H1 (cell line): ENCODE measurements at regions not wholly inside any gene's neighbourhood (a gene's known extent, or its start where the extent isn't known, plus 50 kb on each side); places are given as distances from the start of the nearest gene placed in this dataset.

Experiments
- CTCF ChIA-PET: fragments of 300-600 bp; sonication (Branson Sonifier 250); formaldehyde crosslinking; loops from one replicate; lab custom pipeline; 2021; ENCODE audit not compliant: partially characterized antibody; lab: Charles Lee
- POLR2A ChIA-PET: fragments of 300-600 bp; sonication (Branson Sonifier 250); formaldehyde crosslinking; loops from one replicate; lab custom pipeline; 2021; ENCODE audit warnings: inconsistent platforms; ENCODE audit not compliant: partially characterized antibody; lab: Charles Lee
- DNase-seq, 2 experiments: peaks; one replicate each; pipeline versions ENCODE4 v3.0.0 to v3.0.0-alpha.2; 2010 to 2022; ENCODE audit warnings: low spot score in 2 of 2, low read depth in 1 of 2, mixed read lengths in 1 of 2
- FAIRE-seq: peaks from 2 replicates; lab custom pipeline; 2011; peaks lifted over from hg19 to GRCh38; lab: Jason Lieb, UNC
- H2AFZ ChIP-seq: 2 replicates; pipeline ENCODE4 v1.8.1; 2012; ENCODE audit warnings: low read length, inconsistent platforms
- H2AK5ac ChIP-seq: 2 replicates; pipeline ENCODE4 v1.6.1; 2013; ENCODE audit warnings: low read depth, low read length
- H2BK120ac ChIP-seq: replicated peaks from 2 replicates; pipeline ENCODE3; 2013; ENCODE audit warnings: low read depth, low read length, inconsistent platforms
- H2BK12ac ChIP-seq: 2 replicates; pipeline ENCODE4 v1.6.1; 2013; ENCODE audit warnings: low read depth, low read length
- H2BK15ac ChIP-seq: 2 replicates; pipeline ENCODE4 v1.6.1; 2013; ENCODE audit warnings: low read length
- H2BK20ac ChIP-seq: 2 replicates; pipeline ENCODE4 v1.6.1; 2013; ENCODE audit warnings: low read length
- H2BK5ac ChIP-seq: 2 replicates; pipeline ENCODE4 v1.6.1; 2013; ENCODE audit warnings: low read depth, low read length
- H3K14ac ChIP-seq: 2 replicates; pipeline ENCODE4 v1.6.1; 2013; ENCODE audit warnings: inconsistent platforms; ENCODE audit not compliant: insufficient read length
- H3K18ac ChIP-seq: 2 replicates; pipeline ENCODE4 v1.6.1; 2013; ENCODE audit warnings: low read length; ENCODE audit errors: extremely low read depth
- H3K23ac ChIP-seq: 2 replicates; pipeline ENCODE4 v1.6.1; 2013; ENCODE audit warnings: inconsistent platforms; ENCODE audit not compliant: insufficient read length
- H3K23me2 ChIP-seq: 2 replicates; pipeline ENCODE4 v1.6.1; 2013; ENCODE audit warnings: low read depth, low read length
- H3K27ac ChIP-seq: 2 replicates; pipeline ENCODE4 v1.6.1; 2011; ENCODE audit warnings: low read depth, low read length, inconsistent platforms
- H3K27me3 ChIP-seq, 4 experiments: replicated peaks in 1 of 4; 1 replicate in 1 of 4; 2 replicates in 3 of 4; pipeline versions ENCODE4 v1.6.1 to v1.8.1; 2011 to 2013; ENCODE audit warnings: low read length in 3 of 4, mild to moderate bottlenecking in 3 of 4, inconsistent platforms in 2 of 4, mixed read lengths in 2 of 4, moderate library complexity in 1 of 4; ENCODE audit not compliant: control insufficient read depth in 3 of 4, insufficient read depth in 3 of 4; ENCODE audit errors: extremely low read depth in 1 of 4
- H3K36me3 ChIP-seq, 4 experiments: 2 replicates each; pipeline versions ENCODE4 v1.6.1 to v1.8.1; 2011 to 2013; ENCODE audit warnings: mild to moderate bottlenecking in 4 of 4, low read length in 3 of 4, moderate library complexity in 2 of 4, control low read depth in 1 of 4, inconsistent platforms in 1 of 4; ENCODE audit not compliant: insufficient read depth in 4 of 4, control insufficient read depth in 2 of 4
- H3K4ac ChIP-seq: replicated peaks from 2 replicates; pipeline ENCODE3; 2013; ENCODE audit warnings: low read length, low read depth, mixed read lengths, inconsistent platforms; ENCODE audit not compliant: insufficient read length
- H3K4me1 ChIP-seq, 4 experiments: replicated peaks in 1 of 4; 1 replicate in 1 of 4; 2 replicates in 3 of 4; pipeline versions ENCODE4 v1.6.1 to v1.8.1; 2011 to 2013; ENCODE audit warnings: low read length in 3 of 4, inconsistent platforms in 2 of 4, mixed read lengths in 1 of 4; ENCODE audit not compliant: insufficient read depth in 4 of 4, control insufficient read depth in 3 of 4
- H3K4me2 ChIP-seq, 2 experiments: 2 replicates each; pipeline versions ENCODE4 v1.6.1 to v1.8.1; 2011 to 2013; ENCODE audit warnings: low read depth in 2 of 2, low read length in 2 of 2, control low read depth in 1 of 2, inconsistent platforms in 1 of 2, mild to moderate bottlenecking in 1 of 2; ENCODE audit not compliant: insufficient read depth in 1 of 2
- H3K4me3 ChIP-seq, 4 experiments: fragments of 200-600, 300-600 bp in 1 of 4; sonication (generic), shearing (Covaris generic), sonication (Bioruptor Twin) in 1 of 4; 2 replicates each; pipeline versions ENCODE4 v1.5.1 to v1.8.1; 2011 to 2016; ENCODE audit warnings: low read length in 4 of 4, low read depth in 3 of 4, control low read depth in 2 of 4, inconsistent platforms in 2 of 4, mild to moderate bottlenecking in 2 of 4, mixed read lengths in 1 of 4, moderate library complexity in 1 of 4; ENCODE audit not compliant: insufficient read depth in 2 of 4; ENCODE audit errors: extremely low read depth in 1 of 4
- H3K56ac ChIP-seq: replicated peaks from 2 replicates; pipeline ENCODE3; 2013; ENCODE audit warnings: low read depth, mild to moderate bottlenecking, mixed read lengths, low read length, inconsistent platforms; ENCODE audit not compliant: insufficient read length
- H3K79me1 ChIP-seq: 2 replicates; pipeline ENCODE4 v1.6.1; 2013; ENCODE audit warnings: low read depth, low read length, control low read depth
- H3K79me2 ChIP-seq, 2 experiments: 2 replicates each; pipeline versions ENCODE4 v1.6.1 to v1.8.1; 2012 to 2013; ENCODE audit warnings: low read length in 2 of 2, mild to moderate bottlenecking in 2 of 2, inconsistent platforms in 1 of 2; ENCODE audit not compliant: insufficient read depth in 2 of 2, control insufficient read depth in 1 of 2
- H3K9ac ChIP-seq, 4 experiments: replicated peaks in 1 of 4; 1 replicate in 1 of 4; 2 replicates in 3 of 4; pipeline versions ENCODE4 v1.6.1 to v1.8.1; 2011 to 2013; ENCODE audit warnings: low read depth in 3 of 4, low read length in 3 of 4, control low read depth in 2 of 4, mild to moderate bottlenecking in 2 of 4, moderate library complexity in 2 of 4, inconsistent platforms in 1 of 4; ENCODE audit errors: extremely low read depth in 1 of 4
- H3K9me3 ChIP-seq, 2 experiments: 2 replicates each; pipeline versions ENCODE4 v1.6.1 to v1.8.1; 2012 to 2013; ENCODE audit warnings: mild to moderate bottlenecking in 2 of 2, moderate library complexity in 2 of 2, control low read depth in 1 of 2, inconsistent platforms in 1 of 2, low read depth in 1 of 2, low read length in 1 of 2, mixed read lengths in 1 of 2; ENCODE audit not compliant: insufficient read depth in 2 of 2
- H4K20me1 ChIP-seq, 2 experiments: replicated peaks in 1 of 2; 2 replicates each; pipeline versions ENCODE3 to v1.8.1; 2011 to 2013; ENCODE audit warnings: inconsistent platforms in 2 of 2, low read length in 2 of 2, mild to moderate bottlenecking in 1 of 2; ENCODE audit not compliant: insufficient read depth in 2 of 2, control insufficient read depth in 1 of 2
- H4K5ac ChIP-seq: 2 replicates; pipeline ENCODE4 v1.6.1; 2013; ENCODE audit warnings: low read length, low read depth, mixed read lengths, inconsistent platforms; ENCODE audit not compliant: insufficient read length
- H4K8ac ChIP-seq: 2 replicates; pipeline ENCODE4 v1.8.0; 2013; ENCODE audit warnings: mild to moderate bottlenecking, moderate library complexity, low read length, inconsistent platforms; ENCODE audit not compliant: insufficient read depth; ENCODE audit errors: extremely low read depth
- H4K91ac ChIP-seq: replicated peaks from 2 replicates; pipeline ENCODE3; 2013; ENCODE audit warnings: low read length, mixed read lengths, inconsistent platforms; ENCODE audit not compliant: insufficient read length
- ATF2 ChIP-seq: IDR thresholded peaks from 2 replicates; pipeline ENCODE4 v1.6.1; 2012; ENCODE audit warnings: low read length, inconsistent platforms
- ATF3 ChIP-seq: IDR thresholded peaks from 2 replicates; pipeline ENCODE4 v1.6.1; 2011; ENCODE audit warnings: low read depth, mild to moderate bottlenecking, low read length; ENCODE audit not compliant: insufficient read depth
- EGR1 ChIP-seq: IDR thresholded peaks from 2 replicates; pipeline ENCODE4 v1.6.1; 2011; ENCODE audit warnings: low read depth, low read length, borderline replicate concordance
- FOSL1 ChIP-seq: IDR thresholded peaks from 2 replicates; pipeline ENCODE4 v1.6.1; 2011; ENCODE audit warnings: mild to moderate bottlenecking, low read depth, low read length, moderate library complexity; ENCODE audit not compliant: insufficient read depth
- KDM1A ChIP-seq: fragments of 200-600, 300-600 bp; sonication (generic); IDR thresholded peaks from 2 replicates; pipeline ENCODE4 v1.7.1; 2016; ENCODE audit warnings: mild to moderate bottlenecking, low read length, borderline replicate concordance
- POLR2A ChIP-seq, 2 experiments: IDR thresholded peaks; 1 replicate in 1 of 2; 2 replicates in 1 of 2; pipeline ENCODE4 v1.6.1; 2011; ENCODE audit warnings: low read depth in 2 of 2, low read length in 2 of 2, mild to moderate bottlenecking in 2 of 2; ENCODE audit errors: control extremely low read depth in 1 of 2
- SIRT6 ChIP-seq: IDR thresholded peaks from one replicate; pipeline ENCODE4 v1.7.1; 2012; ENCODE audit warnings: low read length, inconsistent platforms
- SIX5 ChIP-seq: IDR thresholded peaks from 2 replicates; pipeline ENCODE4 v1.6.1; 2011; ENCODE audit warnings: mild to moderate bottlenecking, low read depth, low read length
- TCF12 ChIP-seq: IDR thresholded peaks from 2 replicates; pipeline ENCODE4 v1.6.1; 2011; ENCODE audit warnings: low read depth, mild to moderate bottlenecking, low read length
- ZNF274 ChIP-seq: IDR thresholded peaks from 2 replicates; pipeline ENCODE4 v1.7.0; 2012; ENCODE audit warnings: low read length, borderline replicate concordance; ENCODE audit errors: extremely low read depth
- WGBS, 2 experiments: shearing (Covaris generic) in 1 of 2; methylation state at CpG; one replicate each; pipeline versions ENCODE4 v1.1.6 to v1.1.7; 2013 to 2015; ENCODE audit warnings: low lambda C conversion rate in 2 of 2, mixed read lengths in 2 of 2, inconsistent platforms in 1 of 2, low coverage in 1 of 2, missing lambda C conversion rate in 1 of 2; ENCODE audit not compliant: insufficient replicate concordance in 2 of 2, insufficient coverage in 1 of 2, insufficient read length in 1 of 2; ENCODE audit errors: extremely low coverage in 1 of 2, missing lambda C conversion rate in 1 of 2; 5-methylcytosine and 5-hydroxymethylcytosine counted together

GRCh38 chr3:35216501-35217266, 422.6 kb upstream of the ARPP21 start:
- no peak overlapping the region for H3K4me2 ChIP-seq
- H3K9ac ChIP-seq = no peak overlapping the region
- H2BK20ac ChIP-seq = no peak overlapping the region
- no peak overlapping the region for H4K8ac ChIP-seq
- TF ChIP-seq TCF12 = no peak
- TF ChIP-seq POLR2A (IDR thresholded peaks at IDR 0.05; ENCODE audit: control extremely low read depth in 1 of 2, low read depth in 2 of 2, low read length in 2 of 2) = no peak
- no peak for TF ChIP-seq KDM1A
- TF ChIP-seq FOSL1 = no peak
- no peak for TF ChIP-seq SIRT6
- TF ChIP-seq ZNF274 = no peak
- no peak for TF ChIP-seq SIX5
- no peak for TF ChIP-seq EGR1
- TF ChIP-seq ATF3 = no peak
- no peak for TF ChIP-seq ATF2
- DNase-seq (no peak), FAIRE-seq (no peak)
- H2BK15ac ChIP-seq = no peak overlapping the region
- no peak overlapping the region for H2BK120ac ChIP-seq
- H3K18ac ChIP-seq = no peak overlapping the region
- no peaks in the 10 kb centered on the region for H3K36me3 ChIP-seq
- no peak overlapping the region for H3K4ac ChIP-seq
- H2AFZ ChIP-seq = no peak overlapping the region
- H3K4me3 ChIP-seq = no peak overlapping the region
- no peak overlapping the region for H4K91ac ChIP-seq
- WGBS, 2 experiments = 94% methylated on average over 18 of the region's 18 CpGs; no CpG with 5 or more reads in 1 of the 2 experiments
- no peak overlapping the region for H3K27ac ChIP-seq
- no peaks in the 10 kb centered on the region for H3K4me1 ChIP-seq
- H3K23me2 ChIP-seq = no peaks in the 10 kb centered on the region
- H3K23ac ChIP-seq = no peak overlapping the region
- no peak overlapping the region for H3K56ac ChIP-seq
- H4K5ac ChIP-seq = no peak overlapping the region
- no peaks in the 10 kb centered on the region for H3K79me2 ChIP-seq
- POLR2A ChIA-PET = no interaction called here
- no peaks in the 10 kb centered on the region for H3K79me1 ChIP-seq
- no peaks in the 10 kb centered on the region for H3K27me3 ChIP-seq
- H3K14ac ChIP-seq = no peak overlapping the region
- peaks cover 0 to 13% of the 10 kb centered on the region in 2 experiments; a peak in 1 of 4 replicates for H3K9me3 ChIP-seq
- H2BK5ac ChIP-seq = no peak overlapping the region
- H2BK12ac ChIP-seq = no peak overlapping the region
- CTCF ChIA-PET = no interaction called here
- H4K20me1 ChIP-seq = no peaks in the 10 kb centered on the region
- H2AK5ac ChIP-seq = no peak overlapping the region
